ENCODE measurements at regions not wholly inside any gene's neighbourhood (a gene's known extent, or its start where the extent isn't known, plus 50 kb on each side); places are given as distances from the start of the nearest gene placed in this dataset.

DNA sequence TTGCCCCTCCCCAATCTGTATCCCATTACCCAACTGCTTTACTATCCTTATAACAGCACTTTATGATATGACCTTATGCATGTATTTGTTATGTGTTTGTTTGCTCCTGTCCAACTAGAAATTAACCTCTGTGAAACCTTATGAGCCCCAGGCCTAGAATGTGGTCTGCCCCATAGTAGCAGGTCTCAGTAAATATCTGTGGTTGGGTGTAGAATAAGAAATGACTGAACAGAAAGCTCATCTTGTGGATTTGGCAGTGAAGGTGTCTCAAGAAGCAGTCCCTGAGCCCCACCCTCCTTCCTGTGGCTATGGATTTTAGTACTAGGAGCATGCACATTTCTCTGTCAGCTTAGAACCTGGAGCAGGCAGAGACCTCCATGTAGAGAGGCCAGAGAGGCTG, 229.0 kb upstream of the LCORL start:
- Histone ChIP-seq H3K27ac (ENCODE audit: low read depth, low read length) (no peak overlapping the region), H3K9me3 (ENCODE audit: control insufficient read depth in 1 of 2, low read length in 2 of 2) (no peaks in the 10 kb centered on the region), H3K27me3 (ENCODE audit: insufficient read depth, low read length) (no peaks in the 10 kb centered on the region), H3K4me1 (ENCODE audit: insufficient read depth, low read length) (no peaks in the 10 kb centered on the region), H3K4me3 (ENCODE audit: low read length in 2 of 2) (no peak overlapping the region), H3K36me3 (ENCODE audit: insufficient read depth, low read length) (no peaks in the 10 kb centered on the region)
- no peaks in the 10 kb centered on the region for H3K36me3 Mint-ChIP-seq
- no peak overlapping the region for H3K27ac Mint-ChIP-seq
- no peak for DNase-seq
- intact Hi-C loops (cut with micrococcal nuclease), result no loop called here
- H3K4me1 Mint-ChIP-seq, result no peaks in the 10 kb centered on the region
- H3K4me3 Mint-ChIP-seq, result no peak overlapping the region
- POLR2A ChIA-PET (ENCODE audit: partially characterized antibody), result no interaction called here
- H3K9me3 Mint-ChIP-seq, result peaks cover 0 to 2% (median 0%) of the 10 kb centered on the region in 8 donors
- CTCF ChIA-PET (ENCODE audit: partially characterized antibody), result no interaction called here
- peaks cover 0 to 1% of the 10 kb centered on the region in 2 donors for H3K27me3 Mint-ChIP-seq

- H3K27me3 ChIP-seq (ENCODE audit: insufficient read depth, low read length), result no peaks in the 10 kb centered on the region
- no peaks in the 10 kb centered on the region for H3K36me3 ChIP-seq (ENCODE audit: insufficient read depth, low read length)
- DNase-seq, result no peak
- POLR2A ChIA-PET (ENCODE audit: partially characterized antibody), result no interaction called here
- H3K36me3 Mint-ChIP-seq, result no peaks in the 10 kb centered on the region
- intact Hi-C loops (cut with micrococcal nuclease), result no loop called here
- no peaks in the 10 kb centered on the region for H3K4me1 ChIP-seq (ENCODE audit: insufficient read depth, low read length)
- H3K27ac Mint-ChIP-seq, result no peak overlapping the region
- no peaks in the 10 kb centered on the region for H3K9me3 Mint-ChIP-seq
- H3K27me3 Mint-ChIP-seq, result peaks cover 0 to 1% of the 10 kb centered on the region in 2 donors
- no peaks in the 10 kb centered on the region for H3K9me3 ChIP-seq (ENCODE audit: control insufficient read depth in 1 of 2, low read length in 2 of 2)
- H3K27ac ChIP-seq (ENCODE audit: low read depth, low read length), result no peak overlapping the region
- no peaks in the 10 kb centered on the region for H3K4me1 Mint-ChIP-seq
- CTCF ChIA-PET (ENCODE audit: partially characterized antibody), result no interaction called here
- H3K4me3 Mint-ChIP-seq, result no peak overlapping the region
- H3K4me3 ChIP-seq (ENCODE audit: low read length in 2 of 2), result no peak overlapping the region
Observed at GRCh38 chr4:18248611-18249010, 227.1 kb upstream of the LCORL start.

DNA sequence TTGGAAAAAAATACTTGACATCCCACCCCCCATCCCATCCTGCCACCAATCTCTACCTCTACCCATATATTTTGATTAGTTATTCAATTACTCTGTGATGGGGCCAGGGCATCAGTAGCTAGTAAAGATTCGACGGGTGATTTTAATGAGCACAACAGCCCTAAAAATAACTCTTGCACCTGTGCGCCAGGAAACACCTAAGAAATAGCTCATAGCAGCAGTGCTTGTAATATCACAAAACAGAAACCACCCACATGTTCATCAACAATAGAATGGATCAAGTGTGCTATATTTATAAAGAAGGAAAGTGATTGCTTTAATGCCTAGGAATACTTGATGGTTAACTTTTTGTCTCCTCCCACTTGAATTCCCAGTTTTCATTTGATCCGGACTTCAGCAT, 225.6 kb upstream of the LCORL start:
- Histone ChIP-seq H3K27ac (ENCODE audit: low read depth, low read length) (no peak overlapping the region), H3K9me3 (ENCODE audit: control insufficient read depth in 1 of 2, low read length in 2 of 2) (no peaks in the 10 kb centered on the region), H3K4me1 (ENCODE audit: insufficient read depth, low read length) (no peaks in the 10 kb centered on the region), H3K4me3 (ENCODE audit: low read length in 2 of 2) (no peak overlapping the region), H3K27me3 (ENCODE audit: insufficient read depth, low read length) (no peaks in the 10 kb centered on the region), H3K36me3 (ENCODE audit: insufficient read depth, low read length) (no peaks in the 10 kb centered on the region)
- Mint-ChIP-seq H3K27me3 (no peaks in the 10 kb centered on the region), H3K9me3 (no peaks in the 10 kb centered on the region), H3K36me3 (no peaks in the 10 kb centered on the region), H3K4me3 (no peak overlapping the region), H3K27ac (no peak overlapping the region), H3K4me1 (no peaks in the 10 kb centered on the region)
- CTCF ChIA-PET (ENCODE audit: partially characterized antibody), result interaction anchor here (1.5 kb wide), 1 partner anchor 11 kb away, joined by 6 read pairs; no protein-coding TSS in a partner anchor
- POLR2A ChIA-PET (ENCODE audit: partially characterized antibody), result no interaction called here
- DNase-seq, result no peak
- intact Hi-C loops (cut with micrococcal nuclease), result no loop called here

DNA sequence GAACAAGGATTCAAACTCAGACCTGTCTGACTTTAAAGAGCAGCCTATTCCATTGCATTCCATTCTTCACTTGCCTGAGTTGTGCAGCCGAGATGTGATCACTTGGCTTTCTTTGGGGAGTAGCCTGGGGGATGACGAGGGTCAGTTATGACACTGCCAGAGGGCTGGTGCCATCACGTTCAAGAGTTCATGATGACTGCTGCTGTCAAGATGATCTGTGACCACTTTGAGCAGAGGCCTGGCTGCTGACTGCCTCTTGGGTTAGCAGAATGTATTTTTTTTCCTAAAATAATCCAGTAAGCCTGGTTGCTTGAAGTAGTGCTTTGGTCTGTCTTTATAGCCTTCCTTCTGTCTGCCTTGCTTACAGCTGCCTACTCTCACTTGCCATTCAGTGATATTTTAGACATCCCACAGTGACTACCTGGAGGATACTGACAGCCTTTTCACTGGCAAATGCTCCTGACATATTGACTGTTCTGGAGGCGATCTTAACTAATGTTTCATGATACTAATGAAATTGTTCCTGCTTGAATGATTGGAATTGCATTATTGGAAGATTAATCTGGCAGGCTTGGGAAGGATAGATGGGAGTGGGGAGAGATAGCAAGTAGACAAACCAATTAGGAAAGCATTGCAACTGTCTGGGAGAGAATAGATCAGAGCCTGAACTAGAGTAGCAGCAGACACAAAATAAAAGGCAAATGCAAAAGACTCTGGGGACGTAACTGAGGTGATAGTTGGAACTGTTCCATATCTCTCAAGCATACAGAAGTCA, 221.6 kb upstream of the LCORL start:
- Histone ChIP-seq H3K9me3 (ENCODE audit: control insufficient read depth in 1 of 2, low read length in 2 of 2) (no peaks in the 10 kb centered on the region), H3K27me3 (ENCODE audit: insufficient read depth, low read length) (no peaks in the 10 kb centered on the region), H3K27ac (ENCODE audit: low read depth, low read length) (no peak overlapping the region), H3K36me3 (ENCODE audit: insufficient read depth, low read length) (no peaks in the 10 kb centered on the region), H3K4me3 (ENCODE audit: low read length in 2 of 2) (no peak overlapping the region), H3K4me1 (ENCODE audit: insufficient read depth, low read length) (no peaks in the 10 kb centered on the region)
- Mint-ChIP-seq H3K4me3 (no peak overlapping the region), H3K36me3 (no peaks in the 10 kb centered on the region), H3K27ac (no peak overlapping the region), H3K4me1 (no peaks in the 10 kb centered on the region), H3K27me3 (no peaks in the 10 kb centered on the region), H3K9me3 (no peaks in the 10 kb centered on the region)
- DNase-seq, result no peak
- intact Hi-C loops (cut with micrococcal nuclease), result no loop called here
- CTCF ChIA-PET (ENCODE audit: partially characterized antibody), result no interaction called here
- POLR2A ChIA-PET (ENCODE audit: partially characterized antibody), result no interaction called here

- Mint-ChIP-seq H3K4me1 (no peaks in the 10 kb centered on the region), H3K4me3 (no peak overlapping the region), H3K9me3 (no peaks in the 10 kb centered on the region), H3K27me3 (no peaks in the 10 kb centered on the region), H3K27ac (no peak overlapping the region), H3K36me3 (no peaks in the 10 kb centered on the region)
- no peaks in the 10 kb centered on the region for H3K4me1 ChIP-seq (ENCODE audit: insufficient read depth, low read length)
- no peaks in the 10 kb centered on the region for H3K27me3 ChIP-seq (ENCODE audit: insufficient read depth, low read length)
- H3K4me3 ChIP-seq (ENCODE audit: low read length in 2 of 2), result no peak overlapping the region
- no peaks in the 10 kb centered on the region for H3K36me3 ChIP-seq (ENCODE audit: insufficient read depth, low read length)
- no peaks in the 10 kb centered on the region for H3K9me3 ChIP-seq (ENCODE audit: control insufficient read depth in 1 of 2, low read length in 2 of 2)
- ChIA-PET CTCF (ENCODE audit: partially characterized antibody) (no interaction called here), POLR2A (ENCODE audit: partially characterized antibody) (no interaction called here)
- no peak for DNase-seq
- intact Hi-C loops (cut with micrococcal nuclease), result no loop called here
- no peak overlapping the region for H3K27ac ChIP-seq (ENCODE audit: low read depth, low read length)
Observed at GRCh38 chr4:18241727-18242126, 220.2 kb upstream of the LCORL start.

- no peak for DNase-seq
- no peaks in the 10 kb centered on the region for H3K4me1 ChIP-seq (ENCODE audit: insufficient read depth, low read length)
- no peak overlapping the region for H3K27ac ChIP-seq (ENCODE audit: low read depth, low read length)
- Mint-ChIP-seq H3K4me1 (no peaks in the 10 kb centered on the region), H3K4me3 (no peak overlapping the region), H3K36me3 (no peaks in the 10 kb centered on the region), H3K27ac (no peak overlapping the region), H3K27me3 (peaks cover 2 to 3% of the 10 kb centered on the region in 2 donors), H3K9me3 (peaks cover 0 to 14% (median 5%) of the 10 kb centered on the region in 8 donors)
- intact Hi-C loops (cut with micrococcal nuclease), result no loop called here
- no peak overlapping the region for H3K4me3 ChIP-seq (ENCODE audit: low read length in 2 of 2)
- ChIA-PET CTCF (ENCODE audit: partially characterized antibody) (no interaction called here), POLR2A (ENCODE audit: partially characterized antibody) (no interaction called here)
- no peaks in the 10 kb centered on the region for H3K27me3 ChIP-seq (ENCODE audit: insufficient read depth, low read length)
- H3K36me3 ChIP-seq (ENCODE audit: insufficient read depth, low read length), result no peaks in the 10 kb centered on the region
- no peaks in the 10 kb centered on the region for H3K9me3 ChIP-seq (ENCODE audit: control insufficient read depth in 1 of 2, low read length in 2 of 2)
Observed at GRCh38 chr4:18234108-18234507, 212.6 kb upstream of the LCORL start.

GRCh38 chr4:18231726-18232125, 210.2 kb upstream of the LCORL start:
- no peaks in the 10 kb centered on the region for H3K9me3 ChIP-seq (ENCODE audit: control insufficient read depth in 1 of 2, low read length in 2 of 2)
- intact Hi-C loops (cut with micrococcal nuclease), result no loop called here
- Mint-ChIP-seq H3K4me1 (no peaks in the 10 kb centered on the region), H3K36me3 (no peaks in the 10 kb centered on the region), H3K9me3 (peaks cover 0 to 31% (median 13%) of the 10 kb centered on the region in 8 donors), H3K27ac (no peak overlapping the region), H3K27me3 (peaks cover 3% of the 10 kb centered on the region in 2 donors), H3K4me3 (no peak overlapping the region)
- CTCF ChIA-PET (ENCODE audit: partially characterized antibody), result no interaction called here
- DNase-seq, result no peak
- POLR2A ChIA-PET (ENCODE audit: partially characterized antibody), result no interaction called here
- H3K27me3 ChIP-seq (ENCODE audit: insufficient read depth, low read length), result no peaks in the 10 kb centered on the region
- no peaks in the 10 kb centered on the region for H3K36me3 ChIP-seq (ENCODE audit: insufficient read depth, low read length)
- no peaks in the 10 kb centered on the region for H3K4me1 ChIP-seq (ENCODE audit: insufficient read depth, low read length)
- H3K27ac ChIP-seq (ENCODE audit: low read depth, low read length), result no peak overlapping the region
- no peak overlapping the region for H3K4me3 ChIP-seq (ENCODE audit: low read length in 2 of 2)

DNA sequence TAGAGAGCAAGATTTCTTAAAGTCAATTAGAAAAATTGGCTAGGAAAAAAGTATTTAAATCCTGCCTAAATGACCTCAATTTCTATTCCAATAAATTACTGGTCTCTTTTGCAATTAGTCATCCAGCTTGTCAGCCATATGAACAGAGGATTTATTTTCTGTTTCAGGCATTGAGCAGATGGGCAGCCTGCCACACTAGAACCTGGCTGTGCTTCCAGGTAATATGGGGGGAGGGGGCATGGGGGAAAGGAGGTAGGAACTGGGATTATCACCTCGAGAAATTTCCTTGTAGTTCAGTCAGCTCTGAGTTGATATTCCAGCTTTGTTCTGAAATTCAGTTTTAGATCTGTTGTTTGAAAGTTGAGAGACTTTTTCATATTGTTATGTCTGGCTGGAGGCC, 206.3 kb upstream of the LCORL start:
- no peak for DNase-seq
- peaks cover 0 to 14% of the 10 kb centered on the region in 2 donors for H3K27me3 Mint-ChIP-seq
- H3K36me3 ChIP-seq (ENCODE audit: insufficient read depth, low read length), result no peaks in the 10 kb centered on the region
- POLR2A ChIA-PET (ENCODE audit: partially characterized antibody), result no interaction called here
- intact Hi-C loops (cut with micrococcal nuclease), result no loop called here
- H3K9me3 ChIP-seq (ENCODE audit: control insufficient read depth in 1 of 2, low read length in 2 of 2), result no peaks in the 10 kb centered on the region
- H3K27me3 ChIP-seq (ENCODE audit: insufficient read depth, low read length), result no peaks in the 10 kb centered on the region
- no peak overlapping the region for H3K4me3 ChIP-seq (ENCODE audit: low read length in 2 of 2)
- H3K36me3 Mint-ChIP-seq, result no peaks in the 10 kb centered on the region
- peaks cover 0 to 40% (median 15%) of the 10 kb centered on the region in 8 donors for H3K9me3 Mint-ChIP-seq
- CTCF ChIA-PET (ENCODE audit: partially characterized antibody), result no interaction called here
- no peaks in the 10 kb centered on the region for H3K4me1 Mint-ChIP-seq
- H3K27ac Mint-ChIP-seq, result no peak overlapping the region
- no peak overlapping the region for H3K27ac ChIP-seq (ENCODE audit: low read depth, low read length)
- H3K4me3 Mint-ChIP-seq, result no peak overlapping the region
- no peaks in the 10 kb centered on the region for H3K4me1 ChIP-seq (ENCODE audit: insufficient read depth, low read length)

Measured in CD4-positive, alpha-beta memory T cell (primary cell).